GM19035 (cell line): ENCODE measurements at regions not wholly inside any gene's neighbourhood (a gene's known extent, or its start where the extent isn't known, plus 50 kb on each side); places are given as distances from the start of the nearest gene placed in this dataset.

ENCODE experiments used
- ATAC-seq: cut with Tn5 transposase; IDR thresholded peaks from one replicate; pipeline ENCODE4 v1.9.1; 2021; ENCODE audit not compliant: unreplicated experiment

- ATAC-seq = no peak
Observed at GRCh38 chr13:34217343-34218025, 399.5 kb downstream of the RFC3 start.

DNA sequence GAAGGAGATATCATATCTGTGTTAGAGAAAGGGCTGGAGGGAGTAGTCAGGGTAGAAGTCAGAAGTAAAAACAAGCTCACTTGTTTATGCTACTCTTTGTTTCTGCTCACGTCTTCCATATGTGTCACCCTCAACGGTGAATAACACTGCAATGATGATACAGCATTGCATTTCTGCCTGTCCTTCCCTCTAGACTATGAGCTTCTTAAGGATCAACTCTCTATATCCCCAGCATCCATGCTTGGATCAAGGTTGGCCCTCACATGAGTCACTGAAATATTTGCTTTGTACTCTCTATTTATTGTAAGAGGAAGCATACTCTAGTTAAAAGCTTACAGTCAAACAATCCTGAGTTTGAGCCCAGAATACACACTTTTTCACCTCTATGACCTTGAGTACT, 406.0 kb downstream of the RFC3 start:
- no peak for ATAC-seq

- ATAC-seq = no peak
Observed at GRCh38 chr13:34224877-34225276, 406.9 kb downstream of the RFC3 start.

GRCh38 chr13:34230271-34230670, 412.3 kb downstream of the RFC3 start:
- no peak for ATAC-seq

DNA sequence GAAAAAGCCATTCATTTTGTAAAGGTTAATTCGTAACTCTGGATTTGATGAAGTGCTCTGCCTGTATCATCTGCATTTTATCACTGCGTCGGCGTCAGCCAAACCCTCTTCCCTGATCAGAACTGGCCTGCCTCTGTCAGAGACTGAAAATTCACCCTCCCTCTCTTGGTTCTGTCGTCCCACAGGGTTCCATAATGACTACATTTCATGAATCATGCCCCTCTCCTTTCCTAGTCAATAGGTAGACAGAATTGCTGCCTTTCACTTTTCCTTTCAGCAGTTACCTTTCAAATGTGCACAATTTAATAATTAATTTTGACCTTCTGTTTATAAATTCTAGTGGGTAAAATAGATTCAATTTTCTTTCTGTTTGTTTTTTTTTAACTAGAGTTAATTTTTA, 423.4 kb downstream of the RFC3 start:
- no peak for ATAC-seq

DNA sequence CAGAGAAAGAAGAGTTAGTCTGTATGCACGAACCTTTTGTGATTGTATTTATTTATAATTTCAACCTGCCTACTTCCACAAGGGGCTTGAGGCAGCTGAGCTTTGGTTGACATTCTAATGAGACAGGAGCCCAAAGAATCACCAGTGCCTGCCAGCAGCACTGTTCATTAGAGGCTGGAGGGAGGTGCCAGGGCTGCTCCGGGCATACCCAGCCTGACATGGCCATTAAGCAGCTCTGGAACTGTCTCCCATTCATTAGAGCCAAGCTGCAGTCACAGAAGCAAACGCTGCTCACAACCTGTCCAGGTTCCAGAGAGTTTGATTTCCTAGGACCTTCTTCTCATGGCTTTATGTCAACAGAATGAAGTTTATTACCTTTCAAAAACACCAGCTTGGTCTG, 425.5 kb downstream of the RFC3 start:
- ATAC-seq = no peak

- no peak for ATAC-seq
Observed at GRCh38 chr13:34246511-34246910, 428.6 kb downstream of the RFC3 start.

GRCh38 chr13:34247596-34247995, 429.6 kb downstream of the RFC3 start:
- ATAC-seq = no peak

DNA sequence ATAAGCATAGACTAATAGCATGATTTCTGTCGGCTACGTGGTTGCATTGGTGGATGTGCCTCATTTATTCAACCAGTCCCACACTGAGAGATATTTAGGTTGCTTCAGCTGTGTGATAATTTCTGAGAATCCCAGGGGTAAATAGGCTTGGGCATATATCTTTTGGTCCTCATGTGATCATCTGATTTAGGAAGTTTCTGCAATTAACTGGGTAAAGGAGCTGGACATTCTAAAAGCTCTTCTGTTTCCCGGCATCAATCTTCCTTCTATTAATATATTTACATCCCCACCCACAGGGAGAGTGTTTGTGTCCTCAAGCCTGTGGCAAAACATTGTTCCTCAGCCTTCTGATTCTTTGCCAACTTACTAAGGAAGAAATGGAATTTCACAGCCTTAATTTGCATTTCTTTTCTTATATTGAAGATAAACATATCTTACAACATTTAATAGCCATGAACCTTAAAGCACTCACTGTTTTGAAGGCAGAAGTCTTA, 431.6 kb downstream of the RFC3 start:
- no peak for ATAC-seq

- no peak for ATAC-seq
Observed at GRCh38 chr13:34250151-34250670, 432.3 kb downstream of the RFC3 start.

DNA sequence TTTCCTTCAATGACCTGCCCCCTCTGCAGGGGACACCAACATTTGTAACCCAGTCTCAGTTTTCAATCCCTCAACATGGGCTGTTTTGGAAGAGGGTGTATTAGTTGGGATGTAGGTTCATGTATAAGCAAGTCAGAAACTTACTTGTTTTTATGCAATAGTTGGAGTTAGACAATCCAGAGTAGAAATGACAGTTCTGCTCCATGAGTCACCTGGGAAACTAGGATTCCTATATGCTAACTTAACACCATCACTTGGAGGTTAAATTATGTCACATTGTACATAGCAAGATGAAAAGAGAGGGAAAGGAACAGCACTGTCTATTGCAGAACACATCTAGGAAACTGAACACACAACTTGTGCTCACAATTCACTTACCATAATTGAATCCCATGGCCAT, 436.4 kb downstream of the RFC3 start:
- no peak for ATAC-seq

DNA sequence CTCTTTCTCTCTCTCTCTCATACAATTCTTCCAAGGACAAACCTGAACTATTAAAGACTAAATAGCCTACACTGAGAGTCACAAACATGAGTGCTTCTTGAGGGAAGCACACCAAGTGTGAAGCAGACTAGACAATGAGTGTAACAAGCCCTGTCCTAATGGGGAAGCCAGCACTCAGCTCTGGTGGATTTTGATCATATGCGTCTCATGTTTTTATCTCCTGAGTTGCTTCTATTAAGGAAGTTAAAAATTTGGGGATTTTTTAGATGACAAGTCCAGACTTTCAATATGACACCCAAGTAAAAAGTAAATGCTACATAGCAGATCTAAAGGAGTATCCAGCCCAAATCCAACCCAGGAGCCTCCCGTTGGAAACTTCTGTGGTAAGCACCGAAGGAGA, 437.8 kb downstream of the RFC3 start:
- ATAC-seq = no peak

GRCh38 chr13:34256236-34256635, 438.3 kb downstream of the RFC3 start:
- no peak for ATAC-seq

- no peak for ATAC-seq
Observed at GRCh38 chr13:34257966-34258365, 440.0 kb downstream of the RFC3 start.

- ATAC-seq = no peak
Observed at GRCh38 chr13:34258646-34259386, 440.9 kb downstream of the RFC3 start.

- ATAC-seq = no peak
Observed at GRCh38 chr13:34263681-34264080, 445.7 kb downstream of the RFC3 start.

GRCh38 chr13:34265046-34265679, 447.2 kb downstream of the RFC3 start:
- no peak for ATAC-seq

- no peak for ATAC-seq
Observed at GRCh38 chr13:34276764-34277163, 458.8 kb downstream of the RFC3 start.

DNA sequence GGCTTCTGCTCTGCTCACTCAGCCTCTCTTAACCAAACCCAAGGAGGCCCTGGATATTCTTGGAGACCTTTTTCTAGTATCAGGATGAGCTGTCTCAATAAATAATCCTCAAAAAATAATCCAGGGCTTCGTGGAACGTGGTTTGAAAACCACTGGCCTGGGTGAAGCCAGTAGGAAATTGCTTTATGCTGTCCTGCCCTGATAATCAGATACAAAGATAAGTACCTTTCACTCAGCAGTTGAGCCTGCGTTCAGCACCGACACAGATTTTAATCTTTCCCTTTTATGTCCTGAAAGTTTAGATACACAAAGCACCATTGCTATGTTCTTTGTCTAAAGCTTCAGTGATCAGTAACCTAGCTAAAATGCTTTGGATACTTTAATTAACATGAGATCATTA, 460.0 kb downstream of the RFC3 start:
- ATAC-seq = no peak

DNA sequence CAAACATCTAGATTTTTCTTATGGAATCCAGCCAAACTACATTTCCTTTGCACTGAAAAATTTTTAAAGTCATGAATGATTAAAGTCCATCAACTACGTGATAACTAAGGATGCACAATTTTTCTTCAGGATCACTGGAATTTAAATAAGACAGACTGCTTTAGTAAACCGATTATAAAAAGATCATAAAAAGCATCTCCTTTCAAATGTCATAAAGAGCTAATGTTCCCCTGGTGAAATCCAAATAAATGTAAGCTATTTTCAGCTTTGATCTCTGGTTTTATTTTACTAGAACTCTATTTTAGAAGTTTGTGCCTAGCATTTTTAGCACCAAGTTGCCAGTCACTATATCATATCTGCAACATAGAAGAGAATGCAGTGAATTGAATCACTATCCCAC, 460.8 kb downstream of the RFC3 start:
- ATAC-seq = no peak

- ATAC-seq = no peak
Observed at GRCh38 chr13:34290661-34291060, 472.7 kb downstream of the RFC3 start.
